ENCODE measurements at regions not wholly inside any gene's neighbourhood (a gene's known extent, or its start where the extent isn't known, plus 50 kb on each side); places are given as distances from the start of the nearest gene placed in this dataset.

GRCh38 chr5:155394727-155395126 is 381.2 kb downstream of the KIF4B start:
- DNase-seq (ENCODE audit: extremely low read depth, low read depth, low spot score) = no peak

- DNase-seq (ENCODE audit: extremely low read depth, low read depth, low spot score) = no peak
Measured at GRCh38 chr5:155402927-155403640, 389.5 kb downstream of the KIF4B start.

GRCh38 chr5:155406815-155407214 is 393.3 kb downstream of the KIF4B start:
- DNase-seq (ENCODE audit: extremely low read depth, low read depth, low spot score) = no peak

GRCh38 chr5:155408465-155408864 is 394.9 kb downstream of the KIF4B start:
- DNase-seq (ENCODE audit: extremely low read depth, low read depth, low spot score) = no peak

- no peak for DNase-seq (ENCODE audit: extremely low read depth, low read depth, low spot score)
Measured at GRCh38 chr5:155416765-155417164, 403.2 kb downstream of the KIF4B start.

- DNase-seq (ENCODE audit: extremely low read depth, low read depth, low spot score) = no peak
Measured at GRCh38 chr5:155418960-155419579, 405.5 kb downstream of the KIF4B start.

GRCh38 chr5:155430192-155430591 is 416.6 kb downstream of the KIF4B start:
- DNase-seq (ENCODE audit: extremely low read depth, low read depth, low spot score) = no peak

GRCh38 chr5:155434267-155434666 is 420.7 kb downstream of the KIF4B start:
- no peak for DNase-seq (ENCODE audit: extremely low read depth, low read depth, low spot score)

- DNase-seq (ENCODE audit: extremely low read depth, low read depth, low spot score) = no peak
Measured at GRCh38 chr5:155434681-155435080, 421.1 kb downstream of the KIF4B start.

- no peak for DNase-seq (ENCODE audit: extremely low read depth, low read depth, low spot score)
Measured at GRCh38 chr5:155441849-155442248, 428.3 kb downstream of the KIF4B start.

- DNase-seq (ENCODE audit: extremely low read depth, low read depth, low spot score) = no peak
Measured at GRCh38 chr5:155451106-155451505, 437.6 kb downstream of the KIF4B start.

GRCh38 chr5:155455791-155456514 is 442.4 kb downstream of the KIF4B start:
- no peak for DNase-seq (ENCODE audit: extremely low read depth, low read depth, low spot score)

- DNase-seq (ENCODE audit: extremely low read depth, low read depth, low spot score) = no peak
Measured at GRCh38 chr5:155459889-155460500, 446.4 kb downstream of the KIF4B start.

- DNase-seq (ENCODE audit: extremely low read depth, low read depth, low spot score) = no peak
Measured at GRCh38 chr5:155460501-155460931, 447.0 kb downstream of the KIF4B start.

- DNase-seq (ENCODE audit: extremely low read depth, low read depth, low spot score) = no peak
Measured at GRCh38 chr5:155461304-155461703, 447.7 kb downstream of the KIF4B start.

GRCh38 chr5:155466851-155467250 is 453.3 kb downstream of the KIF4B start:
- no peak for DNase-seq (ENCODE audit: extremely low read depth, low read depth, low spot score)

- DNase-seq (ENCODE audit: extremely low read depth, low read depth, low spot score) = no peak
Measured at GRCh38 chr5:155471027-155471426, 457.5 kb downstream of the KIF4B start.

GRCh38 chr5:155472780-155473179 is 459.2 kb downstream of the KIF4B start:
- no peak for DNase-seq (ENCODE audit: extremely low read depth, low read depth, low spot score)

GRCh38 chr5:155475318-155475717 is 461.8 kb downstream of the KIF4B start:
- DNase-seq (ENCODE audit: extremely low read depth, low read depth, low spot score) = no peak

GRCh38 chr5:155480731-155481131 is 467.2 kb downstream of the KIF4B start:
- DNase-seq (ENCODE audit: extremely low read depth, low read depth, low spot score) = no peak

- no peak for DNase-seq (ENCODE audit: extremely low read depth, low read depth, low spot score)
Measured at GRCh38 chr5:155481182-155481581, 467.6 kb downstream of the KIF4B start.

Data from glomerular endothelial cell (primary cell).